NCI-H345 treated with DMSO at 0.1 percent for 48 hours (cell line): ENCODE measurements at regions not wholly inside any gene's neighbourhood (a gene's known extent, or its start where the extent isn't known, plus 50 kb on each side); places are given as distances from the start of the nearest gene placed in this dataset.
"Not testable (repeated sequence)": the region's sequence is repeated elsewhere in the genome, so short reads cannot be mapped to it uniquely, and the experiment has no call there.

ENCODE experiments used
- DNase-seq: peaks from one replicate; lab custom pipeline; 2025; ENCODE audit not compliant: unreplicated experiment; lab: John Stamatoyannopoulos, UW

- no peak for DNase-seq
Observed at GRCh38 chr18:10077986-10078385, 164.2 kb downstream of the VAPA start.

- DNase-seq = no peak
Observed at GRCh38 chr18:10080372-10080771, 166.6 kb downstream of the VAPA start.

- DNase-seq = no peak
Observed at GRCh38 chr18:10081492-10081891, 167.7 kb downstream of the VAPA start.

DNA sequence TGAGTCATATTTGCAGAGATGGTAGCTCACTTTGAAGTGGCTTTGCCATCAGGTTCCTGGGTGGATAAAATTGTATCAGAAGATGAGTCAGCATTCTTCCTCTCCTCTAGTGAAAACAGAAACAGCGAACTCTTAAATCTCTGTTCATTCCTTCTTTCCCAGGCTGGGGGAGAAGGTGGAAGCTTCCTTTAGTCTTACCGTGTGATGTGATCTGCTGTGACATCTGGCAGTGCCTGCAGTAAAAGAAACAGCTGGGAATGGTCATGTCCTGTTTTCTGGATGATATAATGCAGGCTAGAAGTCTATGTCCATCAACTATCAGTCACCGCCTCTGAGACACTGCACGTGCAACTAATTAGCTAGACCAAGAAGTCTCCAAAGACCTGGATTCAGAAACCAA lies 171.6 kb downstream of the VAPA start:
- no peak for DNase-seq

DNA sequence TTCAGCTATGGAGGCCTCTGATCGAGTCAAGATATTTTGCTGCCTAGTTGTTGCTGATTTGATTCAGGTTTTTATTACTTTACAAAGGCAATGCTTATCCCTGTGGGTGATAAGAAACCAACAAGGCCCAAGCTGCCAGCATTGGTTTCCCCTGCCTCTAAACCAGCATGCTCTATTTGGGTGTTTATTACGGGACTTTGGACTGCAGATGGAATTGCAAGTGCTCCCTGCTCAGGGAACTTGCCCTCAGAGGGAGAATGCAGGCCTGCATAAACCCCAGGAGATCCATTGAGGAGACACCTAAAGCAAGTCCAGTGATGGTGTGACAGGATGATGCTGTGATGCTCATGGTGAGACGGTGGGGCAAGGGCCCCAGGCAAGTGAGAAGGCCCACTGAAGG lies 172.1 kb downstream of the VAPA start:
- no peak for DNase-seq

- DNase-seq = no peak
Observed at GRCh38 chr18:10086458-10087210, 172.8 kb downstream of the VAPA start.

- no peak for DNase-seq
Observed at GRCh38 chr18:10088734-10089133, 174.9 kb downstream of the VAPA start.

DNA sequence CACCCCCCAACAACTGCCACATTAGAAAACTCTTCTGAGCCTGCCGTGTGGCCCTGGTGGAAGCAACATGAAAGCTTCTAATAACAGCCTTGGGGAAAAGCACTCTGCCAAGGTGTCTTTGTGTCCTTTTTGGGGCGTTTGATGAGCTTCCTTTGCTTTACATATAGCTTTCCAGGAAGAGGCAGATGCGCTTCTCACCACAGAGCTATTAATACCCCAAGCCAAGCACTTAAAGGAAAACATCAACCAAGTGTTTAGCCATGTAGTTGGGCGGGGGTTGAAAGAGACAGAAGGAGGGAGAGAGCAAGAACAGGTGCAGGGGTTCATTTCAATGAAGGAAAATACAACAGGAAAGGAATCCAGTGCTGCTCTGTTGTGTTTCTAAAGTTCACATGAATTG lies 176.1 kb downstream of the VAPA start:
- no peak for DNase-seq

DNA sequence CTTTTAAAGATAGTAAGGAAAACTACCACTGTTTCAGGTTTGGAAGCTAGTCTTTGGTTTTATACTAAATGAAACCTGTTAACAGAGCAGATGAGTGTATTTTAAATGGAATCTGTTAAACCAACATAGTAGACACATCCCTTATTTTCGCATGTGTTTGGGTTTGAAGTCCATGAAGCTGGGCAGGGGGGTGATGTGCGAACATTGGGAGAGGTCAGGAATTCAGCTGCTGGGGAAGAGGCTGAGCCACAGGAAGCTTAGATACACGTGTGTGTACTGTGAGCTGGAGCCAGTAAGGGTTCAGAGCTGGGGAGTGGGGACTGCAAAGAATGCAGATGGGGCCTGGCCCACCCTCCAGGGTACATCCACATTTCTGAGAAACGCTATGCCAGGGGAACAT lies 176.9 kb downstream of the VAPA start:
- DNase-seq = no peak

DNA sequence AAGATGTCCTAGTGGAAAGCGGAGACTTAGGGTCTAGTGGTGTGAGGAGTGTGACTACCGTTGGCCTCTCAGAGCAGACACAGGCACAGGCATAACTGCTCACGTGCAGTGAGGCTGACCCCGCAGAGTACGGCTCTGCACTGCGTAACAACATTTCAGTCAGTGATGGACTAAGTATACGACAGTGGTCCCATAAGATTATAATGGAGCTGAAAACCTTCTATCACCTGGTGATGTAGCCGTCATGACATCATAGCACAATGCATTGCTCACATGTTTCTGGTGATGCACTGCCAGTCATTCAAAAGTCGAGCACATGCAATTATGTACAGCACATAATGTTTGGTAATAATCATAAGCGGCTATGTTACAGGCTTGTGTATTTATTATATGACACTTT lies 179.6 kb downstream of the VAPA start:
- DNase-seq = no peak

- no peak for DNase-seq
Observed at GRCh38 chr18:10094154-10094553, 180.3 kb downstream of the VAPA start.

DNA sequence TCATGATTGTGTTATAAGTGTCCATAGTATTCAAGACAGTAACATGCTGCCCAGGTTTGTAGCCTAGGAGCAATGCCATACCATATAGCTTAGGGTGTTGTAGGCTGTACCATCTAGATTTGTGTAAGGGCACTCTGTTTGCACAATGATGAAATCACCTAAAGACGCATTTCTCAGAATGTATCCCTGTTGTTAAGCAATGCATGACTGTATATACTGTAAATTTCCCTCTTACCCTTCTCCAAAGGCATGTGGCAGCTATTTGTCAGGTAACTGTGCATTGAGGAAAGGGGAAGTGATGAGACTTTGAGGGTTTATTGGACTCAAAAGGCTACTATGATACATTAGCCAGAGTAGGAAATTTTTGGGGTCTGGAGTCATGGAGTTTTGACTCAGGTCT lies 180.8 kb downstream of the VAPA start:
- no peak for DNase-seq

- DNase-seq = no peak
Observed at GRCh38 chr18:10095356-10095755, 181.5 kb downstream of the VAPA start.

GRCh38 chr18:10099539-10100140 lies 185.8 kb downstream of the VAPA start:
- no peak for DNase-seq

DNA sequence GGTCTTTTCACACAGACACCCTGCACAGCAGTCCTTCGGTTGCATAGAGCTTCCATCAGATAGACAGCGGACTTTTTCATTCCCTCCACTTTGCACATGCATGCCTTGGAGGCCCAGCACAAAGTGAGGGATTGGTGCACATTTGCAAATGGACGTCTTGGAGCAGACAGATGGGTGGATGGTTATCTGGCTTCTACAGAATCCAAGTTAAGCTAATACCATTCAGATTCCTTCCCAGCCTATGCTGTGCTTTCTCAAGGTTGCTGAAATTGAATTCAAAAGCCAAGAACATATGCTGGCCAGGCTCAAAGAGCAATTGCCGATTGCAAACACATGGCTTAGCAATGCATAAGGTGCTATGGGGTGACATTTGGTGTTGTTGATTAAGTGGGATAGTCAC lies 186.4 kb downstream of the VAPA start:
- no peak for DNase-seq

GRCh38 chr18:10100941-10101701 lies 187.3 kb downstream of the VAPA start:
- peak; percentile 49 for DNase-seq

- DNase-seq = no peak
Observed at GRCh38 chr18:10101729-10102128, 187.9 kb downstream of the VAPA start.

- not testable (repeated sequence) for DNase-seq
Observed at GRCh38 chr18:10105118-10105517, 191.3 kb downstream of the VAPA start.

DNA sequence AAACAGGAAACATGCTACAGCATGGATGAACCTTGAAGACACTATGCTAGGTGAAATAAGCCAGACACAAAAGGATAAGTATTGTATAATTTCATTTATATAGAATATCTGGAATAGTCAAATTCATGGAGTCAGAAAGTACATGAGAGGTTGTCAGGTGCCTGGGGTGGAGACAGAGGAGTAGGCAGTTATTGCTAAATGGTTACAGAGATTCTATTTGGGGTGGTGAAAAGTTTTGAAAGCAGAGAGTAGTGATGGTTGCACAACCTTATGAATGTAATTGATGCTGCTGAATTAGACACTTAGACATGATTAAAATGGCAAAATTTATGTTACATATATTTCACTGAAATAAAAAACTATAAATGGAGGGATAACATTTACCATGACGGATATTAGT lies 197.4 kb downstream of the VAPA start:
- no peak for DNase-seq

DNA sequence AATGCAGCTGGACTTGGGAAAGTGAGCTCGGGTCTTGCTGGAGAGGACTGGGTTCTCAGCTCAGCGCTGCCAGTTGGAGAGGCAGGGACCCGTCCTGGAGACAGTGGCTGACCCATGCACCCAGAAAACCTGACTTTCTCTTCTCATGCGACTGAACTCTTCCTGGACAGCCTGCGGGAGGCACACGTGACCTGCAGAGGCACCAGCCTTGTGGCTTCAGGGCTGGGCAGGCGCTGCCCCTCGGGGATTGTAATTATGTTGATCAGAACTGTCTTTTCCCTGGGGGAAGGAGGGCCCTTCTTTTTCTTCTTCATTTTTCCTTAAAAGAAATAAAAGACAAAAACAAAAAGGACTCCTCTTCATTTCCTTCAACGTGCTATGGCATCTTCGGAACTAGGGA lies 198.1 kb downstream of the VAPA start:
- DNase-seq = no peak

DNA sequence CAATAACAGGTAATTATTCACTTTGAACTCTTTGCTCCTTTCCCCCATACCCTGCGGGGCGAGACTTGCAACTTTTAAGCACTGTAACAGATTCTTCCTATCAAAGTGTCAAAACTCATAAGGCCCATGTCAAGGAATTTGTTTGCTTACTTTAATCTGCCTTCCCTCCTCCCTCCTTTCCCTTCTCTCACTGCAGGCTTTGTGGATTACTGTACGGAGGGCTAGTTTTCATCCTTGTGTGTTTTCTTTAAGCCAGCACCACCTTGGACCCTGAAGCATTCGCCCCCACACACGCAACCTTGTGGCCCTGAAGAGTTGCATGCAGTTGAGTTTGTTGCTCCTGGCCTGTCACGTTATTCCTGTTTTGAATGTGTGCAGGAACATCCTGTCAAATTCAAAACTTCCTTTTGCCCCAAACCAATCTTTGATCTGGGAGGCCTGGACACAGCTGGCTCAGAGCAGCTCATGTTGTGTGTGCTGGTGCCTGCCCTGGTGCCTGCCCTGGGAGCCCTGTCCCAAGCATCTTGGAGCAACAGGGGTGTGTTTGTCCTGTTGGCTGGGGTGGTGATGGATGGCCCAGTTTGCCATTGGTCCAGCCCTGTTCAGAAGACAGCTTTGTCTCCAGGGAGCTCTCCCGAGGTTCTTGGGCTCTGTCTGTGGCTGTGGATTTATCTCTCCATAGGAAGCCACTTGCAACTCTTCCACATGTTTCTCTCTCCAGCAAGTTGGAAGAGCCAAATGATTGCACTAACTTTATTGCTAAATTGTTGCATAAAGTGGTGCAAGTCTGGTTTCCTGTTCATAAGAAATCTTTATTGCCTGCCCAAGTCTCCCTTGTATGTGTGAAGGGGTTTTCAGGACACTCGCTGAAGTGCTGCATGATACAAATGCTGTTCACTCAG lies 199.6 kb downstream of the VAPA start:
- no peak for DNase-seq
